ENCODE measurements at regions not wholly inside any gene's neighbourhood (a gene's known extent, or its start where the extent isn't known, plus 50 kb on each side); places are given as distances from the start of the nearest gene placed in this dataset.
A peak's percentile ranks its signal among the peaks of the same experiment; 100 is the strongest.

GRCh38 chr7:131202451-131202850 lies 125.2 kb upstream of the MKLN1 start:
- Histone ChIP-seq H3K9me3 (ENCODE audit: control insufficient read depth in 3 of 3, low read length in 3 of 3) (no peaks in the 10 kb centered on the region), H3K9ac (ENCODE audit: low read depth in 1 of 3, low read length in 3 of 3) (no peak overlapping the region), H3K27ac (ENCODE audit: low read depth, low read length) (peak overlapping the region; percentile 19), H3K36me3 (ENCODE audit: control insufficient read depth in 3 of 3, insufficient read depth in 3 of 3, low read length in 3 of 3) (no peaks in the 10 kb centered on the region), H3K27me3 (ENCODE audit: control insufficient read depth in 3 of 3, insufficient read depth in 3 of 3, low read length in 3 of 3) (no peaks in the 10 kb centered on the region), H3K4me3 (ENCODE audit: low read length in 3 of 3) (no peak overlapping the region), H3K4me1 (ENCODE audit: control insufficient read depth in 3 of 3, insufficient read depth in 3 of 3, low read length in 3 of 3) (peaks cover 0 to 3% (median 0%) of the 10 kb centered on the region in 3 donors)

GRCh38 chr7:131203291-131203976 lies 124.2 kb upstream of the MKLN1 start:
- Histone ChIP-seq H3K27me3 (ENCODE audit: control insufficient read depth in 3 of 3, insufficient read depth in 3 of 3, low read length in 3 of 3) (no peaks in the 10 kb centered on the region), H3K4me3 (ENCODE audit: low read length in 3 of 3) (no peak overlapping the region), H3K9ac (ENCODE audit: low read depth in 1 of 3, low read length in 3 of 3) (no peak overlapping the region), H3K27ac (ENCODE audit: low read depth, low read length) (peak overlapping the region; percentile 19), H3K36me3 (ENCODE audit: control insufficient read depth in 3 of 3, insufficient read depth in 3 of 3, low read length in 3 of 3) (no peaks in the 10 kb centered on the region), H3K9me3 (ENCODE audit: control insufficient read depth in 3 of 3, low read length in 3 of 3) (no peaks in the 10 kb centered on the region), H3K4me1 (ENCODE audit: control insufficient read depth in 3 of 3, insufficient read depth in 3 of 3, low read length in 3 of 3) (peaks cover 0 to 3% (median 0%) of the 10 kb centered on the region in 3 donors)

GRCh38 chr7:131208777-131209176 lies 118.9 kb upstream of the MKLN1 start:
- no peak overlapping the region for H3K4me3 ChIP-seq (ENCODE audit: low read length in 3 of 3)
- no peak overlapping the region for H3K27ac ChIP-seq (ENCODE audit: low read depth, low read length)
- H3K4me1 ChIP-seq (ENCODE audit: control insufficient read depth in 3 of 3, insufficient read depth in 3 of 3, low read length in 3 of 3), result no peaks in the 10 kb centered on the region
- no peaks in the 10 kb centered on the region for H3K9me3 ChIP-seq (ENCODE audit: control insufficient read depth in 3 of 3, low read length in 3 of 3)
- no peaks in the 10 kb centered on the region for H3K27me3 ChIP-seq (ENCODE audit: control insufficient read depth in 3 of 3, insufficient read depth in 3 of 3, low read length in 3 of 3)
- no peaks in the 10 kb centered on the region for H3K36me3 ChIP-seq (ENCODE audit: control insufficient read depth in 3 of 3, insufficient read depth in 3 of 3, low read length in 3 of 3)
- H3K9ac ChIP-seq (ENCODE audit: low read depth in 1 of 3, low read length in 3 of 3), result no peak overlapping the region

- Histone ChIP-seq H3K9me3 (ENCODE audit: control insufficient read depth in 3 of 3, low read length in 3 of 3) (no peaks in the 10 kb centered on the region), H3K36me3 (ENCODE audit: control insufficient read depth in 3 of 3, insufficient read depth in 3 of 3, low read length in 3 of 3) (no peaks in the 10 kb centered on the region), H3K4me1 (ENCODE audit: control insufficient read depth in 3 of 3, insufficient read depth in 3 of 3, low read length in 3 of 3) (no peaks in the 10 kb centered on the region), H3K4me3 (ENCODE audit: low read length in 3 of 3) (no peak overlapping the region), H3K9ac (ENCODE audit: low read depth in 1 of 3, low read length in 3 of 3) (no peak overlapping the region), H3K27me3 (ENCODE audit: control insufficient read depth in 3 of 3, insufficient read depth in 3 of 3, low read length in 3 of 3) (no peaks in the 10 kb centered on the region), H3K27ac (ENCODE audit: low read depth, low read length) (no peak overlapping the region)
Observed at GRCh38 chr7:131210618-131211017, 117.1 kb upstream of the MKLN1 start.

GRCh38 chr7:131211500-131211899 lies 116.2 kb upstream of the MKLN1 start:
- Histone ChIP-seq H3K36me3 (ENCODE audit: control insufficient read depth in 3 of 3, insufficient read depth in 3 of 3, low read length in 3 of 3) (no peaks in the 10 kb centered on the region), H3K4me3 (ENCODE audit: low read length in 3 of 3) (no peak overlapping the region), H3K27me3 (ENCODE audit: control insufficient read depth in 3 of 3, insufficient read depth in 3 of 3, low read length in 3 of 3) (no peaks in the 10 kb centered on the region), H3K9ac (ENCODE audit: low read depth in 1 of 3, low read length in 3 of 3) (no peak overlapping the region), H3K9me3 (ENCODE audit: control insufficient read depth in 3 of 3, low read length in 3 of 3) (no peaks in the 10 kb centered on the region), H3K4me1 (ENCODE audit: control insufficient read depth in 3 of 3, insufficient read depth in 3 of 3, low read length in 3 of 3) (no peaks in the 10 kb centered on the region), H3K27ac (ENCODE audit: low read depth, low read length) (no peak overlapping the region)

GRCh38 chr7:131212114-131212513 lies 115.6 kb upstream of the MKLN1 start:
- Histone ChIP-seq H3K9ac (ENCODE audit: low read depth in 1 of 3, low read length in 3 of 3) (no peak overlapping the region), H3K4me3 (ENCODE audit: low read length in 3 of 3) (no peak overlapping the region), H3K27ac (ENCODE audit: low read depth, low read length) (no peak overlapping the region), H3K4me1 (ENCODE audit: control insufficient read depth in 3 of 3, insufficient read depth in 3 of 3, low read length in 3 of 3) (no peaks in the 10 kb centered on the region), H3K27me3 (ENCODE audit: control insufficient read depth in 3 of 3, insufficient read depth in 3 of 3, low read length in 3 of 3) (no peaks in the 10 kb centered on the region), H3K36me3 (ENCODE audit: control insufficient read depth in 3 of 3, insufficient read depth in 3 of 3, low read length in 3 of 3) (no peaks in the 10 kb centered on the region), H3K9me3 (ENCODE audit: control insufficient read depth in 3 of 3, low read length in 3 of 3) (no peaks in the 10 kb centered on the region)

- H3K36me3 ChIP-seq (ENCODE audit: control insufficient read depth in 3 of 3, insufficient read depth in 3 of 3, low read length in 3 of 3), result no peaks in the 10 kb centered on the region
- no peaks in the 10 kb centered on the region for H3K9me3 ChIP-seq (ENCODE audit: control insufficient read depth in 3 of 3, low read length in 3 of 3)
- no peak overlapping the region for H3K9ac ChIP-seq (ENCODE audit: low read depth in 1 of 3, low read length in 3 of 3)
- H3K4me3 ChIP-seq (ENCODE audit: low read length in 3 of 3), result no peak overlapping the region
- H3K27ac ChIP-seq (ENCODE audit: low read depth, low read length), result no peak overlapping the region
- no peaks in the 10 kb centered on the region for H3K4me1 ChIP-seq (ENCODE audit: control insufficient read depth in 3 of 3, insufficient read depth in 3 of 3, low read length in 3 of 3)
- H3K27me3 ChIP-seq (ENCODE audit: control insufficient read depth in 3 of 3, insufficient read depth in 3 of 3, low read length in 3 of 3), result no peaks in the 10 kb centered on the region
Observed at GRCh38 chr7:131218727-131219128, 108.9 kb upstream of the MKLN1 start.

GRCh38 chr7:131219312-131220041 lies 108.2 kb upstream of the MKLN1 start:
- H3K9me3 ChIP-seq (ENCODE audit: control insufficient read depth in 3 of 3, low read length in 3 of 3), result no peaks in the 10 kb centered on the region
- no peaks in the 10 kb centered on the region for H3K27me3 ChIP-seq (ENCODE audit: control insufficient read depth in 3 of 3, insufficient read depth in 3 of 3, low read length in 3 of 3)
- no peak overlapping the region for H3K4me3 ChIP-seq (ENCODE audit: low read length in 3 of 3)
- H3K36me3 ChIP-seq (ENCODE audit: control insufficient read depth in 3 of 3, insufficient read depth in 3 of 3, low read length in 3 of 3), result no peaks in the 10 kb centered on the region
- H3K4me1 ChIP-seq (ENCODE audit: control insufficient read depth in 3 of 3, insufficient read depth in 3 of 3, low read length in 3 of 3), result no peaks in the 10 kb centered on the region
- H3K27ac ChIP-seq (ENCODE audit: low read depth, low read length), result peak overlapping the region; percentile 42
- H3K9ac ChIP-seq (ENCODE audit: low read depth in 1 of 3, low read length in 3 of 3), result no peak overlapping the region

- Histone ChIP-seq H3K27me3 (ENCODE audit: control insufficient read depth in 3 of 3, insufficient read depth in 3 of 3, low read length in 3 of 3) (no peaks in the 10 kb centered on the region), H3K9me3 (ENCODE audit: control insufficient read depth in 3 of 3, low read length in 3 of 3) (no peaks in the 10 kb centered on the region), H3K27ac (ENCODE audit: low read depth, low read length) (no peak overlapping the region), H3K9ac (ENCODE audit: low read depth in 1 of 3, low read length in 3 of 3) (no peak overlapping the region), H3K4me1 (ENCODE audit: control insufficient read depth in 3 of 3, insufficient read depth in 3 of 3, low read length in 3 of 3) (no peaks in the 10 kb centered on the region), H3K4me3 (ENCODE audit: low read length in 3 of 3) (no peak overlapping the region), H3K36me3 (ENCODE audit: control insufficient read depth in 3 of 3, insufficient read depth in 3 of 3, low read length in 3 of 3) (no peaks in the 10 kb centered on the region)
Observed at GRCh38 chr7:131221061-131221460, 106.6 kb upstream of the MKLN1 start.

- H3K36me3 ChIP-seq (ENCODE audit: control insufficient read depth in 3 of 3, insufficient read depth in 3 of 3, low read length in 3 of 3), result no peaks in the 10 kb centered on the region
Observed at GRCh38 chr7:131222171-131222570, 105.5 kb upstream of the MKLN1 start.

More at GRCh38 chr7:131222171-131222570, 105.5 kb upstream of the MKLN1 start:
- no peaks in the 10 kb centered on the region for H3K9me3 ChIP-seq (ENCODE audit: control insufficient read depth in 3 of 3, low read length in 3 of 3)
- no peaks in the 10 kb centered on the region for H3K4me1 ChIP-seq (ENCODE audit: control insufficient read depth in 3 of 3, insufficient read depth in 3 of 3, low read length in 3 of 3)
- H3K27ac ChIP-seq (ENCODE audit: low read depth, low read length), result no peak overlapping the region
- no peak overlapping the region for H3K4me3 ChIP-seq (ENCODE audit: low read length in 3 of 3)
- no peaks in the 10 kb centered on the region for H3K27me3 ChIP-seq (ENCODE audit: control insufficient read depth in 3 of 3, insufficient read depth in 3 of 3, low read length in 3 of 3)
- no peak overlapping the region for H3K9ac ChIP-seq (ENCODE audit: low read depth in 1 of 3, low read length in 3 of 3)
